HCT116 (cell line): ENCODE measurements at regions not wholly inside any gene's neighbourhood (a gene's known extent, or its start where the extent isn't known, plus 50 kb on each side); places are given as distances from the start of the nearest gene placed in this dataset.

Source experiments
- ATAC-seq: fragments of 200-7000 bp; cut with Tn5 transposase; 2 replicates; pipeline ENCODE4 v1.9.1; 2020; ENCODE audit warnings: mild to moderate bottlenecking, moderate library complexity
- BruUV-seq: library from RNA; stranded (reverse); fragments of 400-500 nt; replicated peaks from 2 replicates; lab custom pipeline; 2021; lab: Mats Ljungman, UMichigan
- CTCF ChIA-PET: fragments of 300-600 bp; sonication (Branson Sonifier 250); formaldehyde crosslinking; loops from one replicate; lab custom pipeline; 2021; ENCODE audit warnings: antibody characterized with exemption; lab: Charles Lee
- POLR2A ChIA-PET: fragments of 300-600, 350-600 bp; sonication (Branson Sonifier 250); formaldehyde crosslinking; loops from one replicate; lab custom pipeline; 2021; ENCODE audit warnings: antibody characterized with exemption; lab: Charles Lee
- RAD21 ChIA-PET, 2 experiments: fragments of 300-600 bp; sonication (Branson Sonifier 250); formaldehyde crosslinking; loops; one replicate each; lab custom pipeline; 2023; ENCODE audit warnings: low total read pairs in 2 of 2; ENCODE audit not compliant: uncharacterized antibody in 2 of 2, unreplicated experiment in 2 of 2, low non-redundant PET in 1 of 2; lab: Charles Lee
- DNase-seq: peaks from one replicate; pipeline ENCODE4 v3.0.0-alpha.2; 2010; ENCODE audit warnings: low read depth, low spot score
- H2AFZ ChIP-seq: fragments of 200-600 bp; shearing (Covaris generic), sonication (generic); 2 replicates; pipeline ENCODE4 v1.6.1; 2017; ENCODE audit warnings: low read depth, mixed run types, mixed read lengths, antibody characterized with exemption, low read length; ENCODE audit not compliant: poor library complexity, severe bottlenecking
- H3K27ac ChIP-seq: 2 replicates; pipeline ENCODE4 v1.5.1; 2012; ENCODE audit warnings: low read depth, low read length
- H3K27me3 ChIP-seq: fragments of 200-600 bp; sonication (generic); 2 replicates; pipeline ENCODE4 v1.6.1; 2016; ENCODE audit warnings: mixed run types, low read length, mixed read lengths; ENCODE audit not compliant: insufficient read depth
- H3K36me3 ChIP-seq, 2 experiments: fragments of 200-500 bp in 1 of 2; fragments of 200-600 bp in 1 of 2; sonication (Bioruptor generic) in 1 of 2; sonication (generic) in 1 of 2; 2 replicates each; pipeline versions ENCODE4 v1.5.1 to v1.6.1; 2014 to 2016; ENCODE audit warnings: low read length in 2 of 2, inconsistent platforms in 1 of 2, mixed read lengths in 1 of 2, mixed run types in 1 of 2; ENCODE audit not compliant: insufficient read depth in 2 of 2, control insufficient read depth in 1 of 2
- H3K4me1 ChIP-seq, 2 experiments: fragments of 200-600 bp in 1 of 2; sonication (generic) in 1 of 2; 2 replicates each; pipeline versions ENCODE4 v1.5.1 to v1.6.1; 2012 to 2017; ENCODE audit warnings: low read length in 2 of 2, inconsistent platforms in 1 of 2, mild to moderate bottlenecking in 1 of 2, mixed read lengths in 1 of 2, mixed run types in 1 of 2, moderate library complexity in 1 of 2; ENCODE audit not compliant: insufficient read depth in 2 of 2, control insufficient read depth in 1 of 2
- H3K4me2 ChIP-seq: fragments of 200-600 bp; sonication (generic); 2 replicates; pipeline ENCODE4 v1.6.1; 2017; ENCODE audit warnings: mixed run types, low read length, mixed read lengths
- H3K4me3 ChIP-seq, 2 experiments: fragments of 200-600 bp in 1 of 2; sonication (generic) in 1 of 2; replicated peaks in 1 of 2; 2 replicates each; pipeline ENCODE4 v1.5.1; 2011 to 2016; ENCODE audit warnings: low read length in 2 of 2, control low read depth in 1 of 2, low read depth in 1 of 2, mild to moderate bottlenecking in 1 of 2, mixed read lengths in 1 of 2, mixed run types in 1 of 2
- H3K79me2 ChIP-seq: fragments of 200-600 bp; sonication (generic); 2 replicates; pipeline ENCODE4 v1.6.1; 2017; ENCODE audit warnings: mild to moderate bottlenecking, mixed run types, low read length, moderate library complexity, mixed read lengths; ENCODE audit not compliant: insufficient read depth
- H3K9ac ChIP-seq: fragments of 200-600 bp; sonication (generic); 2 replicates; pipeline ENCODE4 v1.6.1; 2016; ENCODE audit warnings: low read length, mixed read lengths
- H3K9me2 ChIP-seq: fragments of 200-600 bp; sonication (generic), shearing (Covaris generic); 2 replicates; pipeline ENCODE4 v1.6.1; 2017; ENCODE audit warnings: mixed run types, mild to moderate bottlenecking, moderate library complexity; ENCODE audit not compliant: insufficient read depth
- H3K9me3 ChIP-seq, 2 experiments: fragments of 200-500 bp in 1 of 2; fragments of 200-600 bp in 1 of 2; sonication (Bioruptor generic) in 1 of 2; sonication (generic) in 1 of 2; 2 replicates each; pipeline ENCODE4 v1.6.1; 2014 to 2017; ENCODE audit warnings: low read length in 2 of 2, mixed read lengths in 2 of 2, inconsistent platforms in 1 of 2, low read depth in 1 of 2, mild to moderate bottlenecking in 1 of 2, mixed run types in 1 of 2, moderate library complexity in 1 of 2; ENCODE audit not compliant: control insufficient read depth in 1 of 2, insufficient read depth in 1 of 2
- H4K20me1 ChIP-seq: fragments of 200-600 bp; sonication (generic), shearing (Covaris generic); 2 replicates; pipeline ENCODE4 v1.6.1; 2017; ENCODE audit warnings: mixed run types, mild to moderate bottlenecking, moderate library complexity; ENCODE audit not compliant: insufficient read depth
- ATF3 ChIP-seq: IDR thresholded peaks from 2 replicates; pipeline ENCODE4 v1.6.1; 2012
- CBX3 ChIP-seq: IDR thresholded peaks from 2 replicates; pipeline ENCODE4 v1.6.1; 2012; ENCODE audit warnings: low read depth
- CEBPB ChIP-seq: IDR thresholded peaks from 2 replicates; pipeline ENCODE4 v1.6.1; 2012; ENCODE audit warnings: low read depth
- CTCF ChIP-seq, 3 experiments: fragments of 200-600 bp in 1 of 3; sonication (generic) in 1 of 3; IDR thresholded peaks in 2 of 3; conservative IDR thresholded peaks in 1 of 3; 2 replicates each; pipeline ENCODE4 v1.5.1; 2012 to 2017; ENCODE audit warnings: low read depth in 2 of 3, low read length in 2 of 3, antibody characterized with exemption in 1 of 3, borderline replicate concordance in 1 of 3, control low read depth in 1 of 3, mild to moderate bottlenecking in 1 of 3, mixed read lengths in 1 of 3, mixed run types in 1 of 3, moderate library complexity in 1 of 3; ENCODE audit not compliant: insufficient read depth in 1 of 3
- ELF1 ChIP-seq: IDR thresholded peaks from 2 replicates; pipeline ENCODE4 v1.6.1; 2012; ENCODE audit warnings: low read depth, borderline replicate concordance
- EZH2phosphoT487 ChIP-seq: fragments of 200-600 bp; IDR thresholded peaks from 2 replicates; pipeline ENCODE4 v1.6.1; 2018; ENCODE audit warnings: antibody characterized with exemption, borderline replicate concordance
- FOSL1 ChIP-seq: IDR thresholded peaks from 2 replicates; pipeline ENCODE4 v1.6.1; 2012; ENCODE audit warnings: low read depth
- POLR2A ChIP-seq: IDR thresholded peaks from 2 replicates; pipeline ENCODE4 v1.7.0; 2011; ENCODE audit warnings: borderline replicate concordance; ENCODE audit not compliant: insufficient read depth, insufficient read length; ENCODE audit errors: extremely low read depth
- REST ChIP-seq: IDR thresholded peaks from 2 replicates; pipeline ENCODE4 v1.6.1; 2012; ENCODE audit warnings: low read depth
- SIN3A ChIP-seq: IDR thresholded peaks from 2 replicates; pipeline ENCODE4 v1.6.1; 2012; ENCODE audit warnings: low read depth
- SP1 ChIP-seq: IDR thresholded peaks from 2 replicates; pipeline ENCODE4 v1.6.1; 2012; ENCODE audit warnings: low read depth
- SRF ChIP-seq: IDR thresholded peaks from 2 replicates; pipeline ENCODE4 v1.6.1; 2012; ENCODE audit warnings: low read depth
- TCF7L2 ChIP-seq: IDR thresholded peaks from 2 replicates; pipeline ENCODE4 v1.7.0; 2011; ENCODE audit warnings: borderline replicate concordance, inconsistent platforms; ENCODE audit not compliant: insufficient read depth, insufficient read length; ENCODE audit errors: extremely low read depth
- ZNF274 ChIP-seq: fragments of 200-500 bp; sonication (Bioruptor generic); IDR thresholded peaks from 2 replicates; pipeline ENCODE4 v1.6.1; 2014; ENCODE audit warnings: mild to moderate bottlenecking, low read depth, low read length, inconsistent platforms
- intact Hi-C: fragments of 100-400 bp; cut with micrococcal nuclease; formaldehyde crosslinking; loops from 2 replicates; pipeline ENCODE4 v1.10.0; 2022

GRCh38 chr3:482479-482878 is 285.9 kb downstream of the CHL1 start (continued):
- TF ChIP-seq REST (no peak), EZH2phosphoT487 (no peak), ATF3 (no peak), ZNF274 (no peak)

GRCh38 chr3:484341-484740 is 287.8 kb downstream of the CHL1 start:
- H3K36me3 ChIP-seq, result no peaks in the 10 kb centered on the region
- ChIA-PET RAD21 (no interaction called here), POLR2A (no interaction called here), CTCF (no interaction called here)
- H3K4me2 ChIP-seq, result no peak overlapping the region
- no peak for ATAC-seq
- peaks cover 0 to 10% of the 10 kb centered on the region in 2 experiments; a peak in 2 of 4 replicates for H3K9me3 ChIP-seq
- BruUV-seq, result no TSS peak
- H3K27ac ChIP-seq, result no peak overlapping the region
- H3K79me2 ChIP-seq, result no peaks in the 10 kb centered on the region
- H3K9ac ChIP-seq, result no peak overlapping the region
- no peaks in the 10 kb centered on the region for H3K27me3 ChIP-seq
- no peaks in the 10 kb centered on the region for H3K9me2 ChIP-seq
- no peak for DNase-seq
- H3K4me1 ChIP-seq, result no peaks in the 10 kb centered on the region
- no peaks in the 10 kb centered on the region for H4K20me1 ChIP-seq
- H2AFZ ChIP-seq, result no peak overlapping the region
- intact Hi-C loops, result no loop called here
- no peak overlapping the region for H3K4me3 ChIP-seq
- TF ChIP-seq SIN3A (no peak), FOSL1 (no peak), TCF7L2 (no peak), SRF (no peak), CEBPB (no peak), SP1 (no peak), CBX3 (no peak), CTCF (IDR thresholded peaks at IDR 0.05 in 2 of 3, conservative IDR thresholded peaks at IDR 0.05 in 1 of 3; ENCODE audit: borderline replicate concordance in 1 of 3, insufficient read depth in 1 of 3, low read depth in 2 of 3, low read length in 2 of 3) (no peak), REST (no peak), ELF1 (no peak), POLR2A (no peak)
